ENCODE measurements at regions not wholly inside any gene's neighbourhood (a gene's known extent, or its start where the extent isn't known, plus 50 kb on each side); places are given as distances from the start of the nearest gene placed in this dataset.

DNA sequence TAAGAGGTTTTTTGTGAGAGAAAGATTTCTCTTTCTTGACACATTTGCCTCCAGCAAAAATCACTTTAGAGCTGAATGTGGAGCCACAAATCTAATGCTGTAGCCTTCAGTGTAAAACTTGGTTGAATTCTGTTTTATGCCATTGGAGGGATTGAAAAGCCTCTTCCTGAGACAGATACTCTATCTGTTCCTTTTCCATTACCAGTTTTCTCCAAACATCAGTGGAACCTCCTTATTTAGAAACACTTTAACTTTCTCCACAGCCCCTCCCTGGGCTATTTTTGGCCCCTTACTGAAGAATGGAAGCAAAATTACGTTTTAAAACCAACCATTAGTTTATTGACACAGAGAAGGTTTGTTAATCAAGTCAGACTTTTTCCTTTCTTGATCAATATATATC, 155.3 kb downstream of the PJA2 start:
- no peak overlapping the region for H3K4me2 ChIP-seq (replicated peaks; ENCODE audit: extremely low read depth, low read length, poor library complexity, severe bottlenecking)
- H3K27me3 ChIP-seq (ENCODE audit: control insufficient read depth in 2 of 2, insufficient read depth in 2 of 2, low read length in 2 of 2) = no peaks in the 10 kb centered on the region
- H3K27ac Mint-ChIP-seq = no peak overlapping the region
- no peak overlapping the region for H3K9ac ChIP-seq (ENCODE audit: insufficient read depth, low read length, poor library complexity, severe bottlenecking)
- H3K4me3 ChIP-seq (replicated peaks in 1 of 3; ENCODE audit: low read depth in 2 of 3, low read length in 3 of 3) = no peak overlapping the region
- intact Hi-C loops (cut with micrococcal nuclease) = no loop called here
- H3K9me3 Mint-ChIP-seq = peaks cover 0 to 13% (median 4%) of the 10 kb centered on the region in 7 donors
- peaks cover 0 to 3% (median 1%) of the 10 kb centered on the region in 3 donors for H3K27me3 Mint-ChIP-seq (ENCODE audit: low read depth in 3 of 3)
- H3K4me1 ChIP-seq (ENCODE audit: control insufficient read depth in 1 of 2, insufficient read depth in 2 of 2, low read length in 2 of 2) = no peaks in the 10 kb centered on the region
- no peaks in the 10 kb centered on the region for H3K36me3 Mint-ChIP-seq
- H2AFZ ChIP-seq (ENCODE audit: insufficient read depth, low read depth, low read length, poor library complexity, severe bottlenecking) = no peak overlapping the region
- no peaks in the 10 kb centered on the region for H3K79me2 ChIP-seq (ENCODE audit: insufficient read depth, low read length)
- 100% methylated on average over 1 of the region's 1 CpG for WGBS (ENCODE audit: insufficient coverage)
- TF ChIP-seq, protein P1, sequence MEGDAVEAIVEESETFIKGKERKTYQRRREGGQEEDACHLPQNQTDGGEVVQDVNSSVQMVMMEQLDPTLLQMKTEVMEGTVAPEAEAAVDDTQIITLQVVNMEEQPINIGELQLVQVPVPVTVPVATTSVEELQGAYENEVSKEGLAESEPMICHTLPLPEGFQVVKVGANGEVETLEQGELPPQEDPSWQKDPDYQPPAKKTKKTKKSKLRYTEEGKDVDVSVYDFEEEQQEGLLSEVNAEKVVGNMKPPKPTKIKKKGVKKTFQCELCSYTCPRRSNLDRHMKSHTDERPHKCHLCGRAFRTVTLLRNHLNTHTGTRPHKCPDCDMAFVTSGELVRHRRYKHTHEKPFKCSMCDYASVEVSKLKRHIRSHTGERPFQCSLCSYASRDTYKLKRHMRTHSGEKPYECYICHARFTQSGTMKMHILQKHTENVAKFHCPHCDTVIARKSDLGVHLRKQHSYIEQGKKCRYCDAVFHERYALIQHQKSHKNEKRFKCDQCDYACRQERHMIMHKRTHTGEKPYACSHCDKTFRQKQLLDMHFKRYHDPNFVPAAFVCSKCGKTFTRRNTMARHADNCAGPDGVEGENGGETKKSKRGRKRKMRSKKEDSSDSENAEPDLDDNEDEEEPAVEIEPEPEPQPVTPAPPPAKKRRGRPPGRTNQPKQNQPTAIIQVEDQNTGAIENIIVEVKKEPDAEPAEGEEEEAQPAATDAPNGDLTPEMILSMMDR (IDR thresholded peaks at IDR 0.05) = no peak
- peaks cover 3% of the 10 kb centered on the region for H3K4me1 Mint-ChIP-seq
- no peaks in the 10 kb centered on the region for H3K9me3 ChIP-seq (replicated peaks in 1 of 2; ENCODE audit: control insufficient read depth in 1 of 2, insufficient read depth in 1 of 2, low read length in 2 of 2)
- H3K4me3 Mint-ChIP-seq = no peak overlapping the region
- no peaks in the 10 kb centered on the region for H4K20me1 ChIP-seq (ENCODE audit: insufficient read depth, low read length)
- DNase-seq = no peak
- no peaks in the 10 kb centered on the region for H3K36me3 ChIP-seq (replicated peaks in 1 of 2; ENCODE audit: control insufficient read depth in 1 of 2, insufficient read depth in 2 of 2, low read length in 2 of 2)
- H3K27ac ChIP-seq (ENCODE audit: low read depth in 1 of 2, low read length in 2 of 2) = no peak overlapping the region

DNA sequence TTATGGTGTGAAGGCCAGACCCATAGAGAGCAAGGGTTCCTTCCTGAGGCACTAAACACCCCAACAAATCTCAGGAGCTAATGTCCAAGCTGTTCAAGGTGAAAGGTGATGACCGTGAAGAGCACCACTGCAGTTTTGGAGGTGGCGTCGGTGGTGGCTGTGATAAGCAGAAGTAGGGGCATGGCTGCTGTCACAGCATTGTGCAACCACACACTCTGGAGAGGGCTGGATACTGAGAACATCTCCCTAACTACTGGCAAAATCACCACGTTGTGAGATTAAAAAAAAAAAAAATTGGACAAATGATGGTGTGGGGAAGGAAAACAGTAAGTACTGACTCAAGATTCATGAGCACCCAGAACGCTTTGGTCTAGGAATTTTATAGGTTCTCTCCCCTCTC, 156.5 kb downstream of the PJA2 start:
- intact Hi-C loops (cut with micrococcal nuclease) = no loop called here
- WGBS (ENCODE audit: insufficient coverage) = no CpG with 5 or more reads among the region's 5 CpGs
- DNase-seq = peak in 1 of 3 donors; percentile 3
- Mint-ChIP-seq H3K4me1 (peaks cover 8% of the 10 kb centered on the region), H3K27ac (no peak overlapping the region), H3K27me3 (ENCODE audit: low read depth in 3 of 3) (peaks cover 0 to 3% (median 1%) of the 10 kb centered on the region in 3 donors), H3K9me3 (peaks cover 0 to 9% (median 0%) of the 10 kb centered on the region in 7 donors), H3K36me3 (no peaks in the 10 kb centered on the region), H3K4me3 (peak overlapping the region in 1 of 2 donors; percentile 40)
- Histone ChIP-seq H3K9me3 (replicated peaks in 1 of 2; ENCODE audit: control insufficient read depth in 1 of 2, insufficient read depth in 1 of 2, low read length in 2 of 2) (no peaks in the 10 kb centered on the region), H3K4me2 (replicated peaks; ENCODE audit: extremely low read depth, low read length, poor library complexity, severe bottlenecking) (no peak overlapping the region), H3K9ac (ENCODE audit: insufficient read depth, low read length, poor library complexity, severe bottlenecking) (no peak overlapping the region), H3K4me1 (ENCODE audit: control insufficient read depth in 1 of 2, insufficient read depth in 2 of 2, low read length in 2 of 2) (peaks cover 3% of the 10 kb centered on the region in 2 donors), H3K27me3 (ENCODE audit: control insufficient read depth in 2 of 2, insufficient read depth in 2 of 2, low read length in 2 of 2) (no peaks in the 10 kb centered on the region), H3K27ac (ENCODE audit: low read depth in 1 of 2, low read length in 2 of 2) (no peak overlapping the region), H4K20me1 (ENCODE audit: insufficient read depth, low read length) (no peaks in the 10 kb centered on the region), H2AFZ (ENCODE audit: insufficient read depth, low read depth, low read length, poor library complexity, severe bottlenecking) (no peak overlapping the region), H3K79me2 (ENCODE audit: insufficient read depth, low read length) (no peaks in the 10 kb centered on the region), H3K4me3 (replicated peaks in 1 of 3; ENCODE audit: low read depth in 2 of 3, low read length in 3 of 3) (no peak overlapping the region), H3K36me3 (replicated peaks in 1 of 2; ENCODE audit: control insufficient read depth in 1 of 2, insufficient read depth in 2 of 2, low read length in 2 of 2) (no peaks in the 10 kb centered on the region)
- TF ChIP-seq, protein P1 (IDR thresholded peaks at IDR 0.05) = no peak

All from CD14-positive monocyte (primary cell).